Esophagus (tissue), 2 donors: ENCODE measurements at regions not wholly inside any gene's neighbourhood (a gene's known extent, or its start where the extent isn't known, plus 50 kb on each side); places are given as distances from the start of the nearest gene placed in this dataset.

ENCODE experiments used
- H3K27ac ChIP-seq, 2 donors: one replicate each; pipeline ENCODE4 v1.5.1; 2013; ENCODE audit warnings: low read depth in 2 of 2, mild to moderate bottlenecking in 2 of 2, inconsistent platforms in 1 of 2, low read length in 1 of 2, moderate library complexity in 1 of 2
- H3K27me3 ChIP-seq, 2 donors: one replicate each; pipeline ENCODE4 v1.6.1; 2013; ENCODE audit warnings: low read length in 2 of 2, control low read depth in 1 of 2, mild to moderate bottlenecking in 1 of 2; ENCODE audit not compliant: insufficient read depth in 2 of 2, control insufficient read depth in 1 of 2
- H3K36me3 ChIP-seq, 2 donors: one replicate each; pipeline ENCODE4 v1.6.1; 2013; ENCODE audit warnings: low read length in 1 of 2; ENCODE audit not compliant: control insufficient read depth in 2 of 2, insufficient read depth in 2 of 2
- H3K4me1 ChIP-seq, 2 donors: one replicate each; pipeline ENCODE4 v1.6.1; 2013; ENCODE audit warnings: low read length in 1 of 2; ENCODE audit not compliant: control insufficient read depth in 2 of 2, insufficient read depth in 2 of 2
- H3K4me3 ChIP-seq, 2 donors: one replicate each; pipeline ENCODE4 v1.5.1; 2013; ENCODE audit warnings: low read length in 2 of 2, mild to moderate bottlenecking in 2 of 2, low read depth in 1 of 2, moderate library complexity in 1 of 2
- H3K9me3 ChIP-seq, 2 donors: one replicate each; pipeline ENCODE4 v1.6.1; 2013; ENCODE audit warnings: mild to moderate bottlenecking in 2 of 2, low read depth in 1 of 2, low read length in 1 of 2, moderate library complexity in 1 of 2; ENCODE audit not compliant: control insufficient read depth in 2 of 2, insufficient read depth in 1 of 2
- WGBS, 2 donors: extraction: QIAGEN DNeasy Blood & Tissue Kit; methylation state at CpG; one replicate each; pipeline ENCODE4 v1.1.7; 2013; 5-methylcytosine and 5-hydroxymethylcytosine counted together
- donor health status: healthy with polysubstance abuse.
- donor health status: Bipolar disorder and iron deficiency.

DNA sequence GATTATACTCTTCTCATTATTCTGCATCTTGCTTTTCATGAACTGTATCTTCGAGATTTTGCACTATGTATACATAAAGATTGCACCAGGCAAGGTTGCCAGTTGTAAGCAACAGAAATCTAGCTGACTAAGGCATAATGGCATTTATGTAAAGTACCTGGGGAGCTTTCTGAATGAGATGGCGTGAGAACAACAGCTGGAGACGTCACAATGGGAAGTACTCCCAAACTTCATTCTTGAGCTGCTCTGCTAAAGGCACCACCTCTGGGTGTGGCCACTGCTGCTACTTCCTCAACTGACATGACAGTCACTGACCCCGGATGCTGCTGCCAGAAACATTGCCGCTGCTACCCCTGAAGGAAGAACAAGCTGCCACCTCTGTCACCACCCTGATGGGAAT is 220.7 kb downstream of the NOVA1 start:
- no peaks in the 10 kb centered on the region for H3K4me1 ChIP-seq
- no peaks in the 10 kb centered on the region for H3K9me3 ChIP-seq
- no peaks in the 10 kb centered on the region for H3K27me3 ChIP-seq
- H3K36me3 ChIP-seq: no peaks in the 10 kb centered on the region
- no peak overlapping the region for H3K4me3 ChIP-seq
- H3K27ac ChIP-seq: no peak overlapping the region
- WGBS, 2 donors: 49 to 59% methylated on average over 5 of the region's 5 CpGs

DNA sequence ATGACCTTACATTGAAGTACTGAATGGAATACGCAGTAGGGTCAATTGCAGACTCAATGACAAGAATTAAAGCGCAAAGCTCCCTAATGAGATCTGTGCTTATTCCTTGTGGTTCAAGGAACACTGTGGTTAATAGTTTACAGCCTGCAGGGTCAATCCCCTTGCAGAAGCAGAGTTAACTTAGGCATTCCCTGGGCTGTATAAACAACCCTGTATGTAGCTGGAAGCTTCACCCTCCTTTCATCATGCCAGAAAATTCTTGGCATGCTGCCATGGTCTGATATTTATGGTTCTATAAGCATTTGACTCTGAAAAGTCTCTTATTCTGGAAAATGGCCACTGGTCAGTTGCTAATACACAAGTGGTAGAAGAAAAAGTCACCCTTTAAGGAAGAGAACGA is 227.7 kb downstream of the NOVA1 start:
- H3K27ac ChIP-seq: no peak overlapping the region
- H3K4me3 ChIP-seq: no peak overlapping the region
- H3K36me3 ChIP-seq: no peaks in the 10 kb centered on the region
- H3K27me3 ChIP-seq: no peaks in the 10 kb centered on the region
- H3K9me3 ChIP-seq: no peaks in the 10 kb centered on the region
- H3K4me1 ChIP-seq: no peaks in the 10 kb centered on the region
- WGBS, 2 donors: 63 to 69% methylated on average over 3 of the region's 3 CpGs

DNA sequence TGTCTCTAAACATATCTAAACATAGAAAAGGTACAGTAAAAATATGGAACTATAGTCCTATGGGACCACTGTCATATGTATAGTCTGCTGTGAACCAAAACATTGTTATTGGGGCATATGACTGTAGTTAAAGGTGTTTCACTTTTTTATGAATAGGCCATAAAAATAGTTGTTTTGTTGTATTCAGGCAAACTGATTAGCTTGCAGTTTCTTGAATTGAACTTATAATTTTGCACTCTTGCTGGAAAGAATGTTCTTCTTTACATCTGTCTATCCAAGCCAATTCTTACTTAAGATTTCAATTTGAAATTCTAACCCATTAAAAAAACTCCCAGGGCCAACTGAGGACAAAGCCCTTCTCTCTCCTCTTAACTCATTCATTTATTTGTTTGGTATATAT is 234.1 kb downstream of the NOVA1 start:
- H3K27me3 ChIP-seq: no peaks in the 10 kb centered on the region
- H3K4me3 ChIP-seq: no peak overlapping the region
- no peaks in the 10 kb centered on the region for H3K4me1 ChIP-seq
- H3K36me3 ChIP-seq: no peaks in the 10 kb centered on the region
- H3K9me3 ChIP-seq: no peaks in the 10 kb centered on the region
- H3K27ac ChIP-seq: no peak overlapping the region

DNA sequence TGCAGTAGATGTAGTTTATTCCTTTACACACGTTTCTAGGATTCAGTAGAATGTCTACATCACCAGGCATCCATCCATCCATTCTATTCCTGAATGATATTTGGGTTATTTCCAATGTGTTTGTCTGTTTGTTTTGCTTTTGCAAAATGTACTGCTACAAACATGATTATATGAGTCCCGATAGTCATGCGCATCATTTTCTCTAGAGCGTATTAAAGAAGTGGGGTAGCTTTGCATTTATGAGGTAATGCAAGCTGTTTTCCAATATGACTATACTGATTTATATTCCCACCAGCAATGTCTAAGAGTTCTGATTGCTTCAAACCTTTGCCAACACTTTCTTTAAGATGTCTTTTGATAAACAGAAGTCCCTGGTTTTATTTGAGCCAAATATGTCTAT is 253.2 kb downstream of the NOVA1 start:
- Histone ChIP-seq H3K27me3 (no peaks in the 10 kb centered on the region), H3K4me1 (no peaks in the 10 kb centered on the region), H3K36me3 (no peaks in the 10 kb centered on the region), H3K4me3 (no peak overlapping the region), H3K27ac (no peak overlapping the region), H3K9me3 (no peaks in the 10 kb centered on the region)
- 87 to 92% methylated on average over 4 of the region's 4 CpGs for WGBS, 2 donors

DNA sequence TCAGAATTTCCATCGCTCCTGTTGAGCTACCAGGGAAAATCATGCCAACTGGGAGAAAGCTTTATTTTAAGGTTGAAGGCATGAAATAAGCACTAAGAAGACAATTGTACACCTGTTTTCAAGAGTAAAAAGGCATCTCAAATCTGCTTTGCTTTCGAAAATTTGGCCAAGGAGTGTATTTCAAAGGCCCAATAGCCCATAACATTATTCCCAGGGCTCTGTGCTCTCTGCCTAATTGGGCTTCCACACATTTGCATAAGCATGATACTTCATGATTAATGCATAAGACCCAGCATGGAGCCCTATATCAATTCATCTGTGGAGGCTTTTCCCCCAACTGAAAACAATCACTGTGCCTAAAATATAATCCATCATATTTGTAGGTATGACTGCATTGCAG is 258.5 kb downstream of the NOVA1 start:
- 87% methylated on average over 2 of the region's 2 CpGs for WGBS, 2 donors

DNA sequence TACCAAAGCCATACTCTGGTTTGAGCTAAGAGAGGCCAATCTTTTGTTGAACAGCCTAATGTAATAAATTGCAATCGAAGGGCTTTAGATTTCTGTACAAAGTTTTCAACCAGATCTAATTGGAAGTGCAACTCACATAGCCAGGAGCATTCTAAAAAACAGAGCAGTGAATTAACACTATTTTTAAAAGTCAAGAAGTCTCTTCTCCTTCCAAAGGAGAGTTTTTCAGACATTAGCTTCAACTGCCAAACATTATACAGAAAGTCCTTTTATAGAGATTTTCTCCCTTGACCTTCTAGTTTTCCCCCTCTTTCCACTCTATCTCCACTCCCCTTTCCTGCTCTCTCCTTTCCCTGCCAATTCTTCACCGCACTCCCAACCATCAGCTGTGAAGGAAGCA is 259.6 kb downstream of the NOVA1 start:
- Histone ChIP-seq H3K4me3 (no peak overlapping the region), H3K27me3 (no peaks in the 10 kb centered on the region), H3K36me3 (no peaks in the 10 kb centered on the region), H3K27ac (no peak overlapping the region), H3K4me1 (no peaks in the 10 kb centered on the region), H3K9me3 (no peaks in the 10 kb centered on the region)
- 45 to 61% methylated on average over 2 of the region's 2 CpGs for WGBS, 2 donors

More for the DNA sequence above, 258.5 kb downstream of the NOVA1 start:
- no peaks in the 10 kb centered on the region for H3K27me3 ChIP-seq
- H3K27ac ChIP-seq: no peak overlapping the region
- H3K36me3 ChIP-seq: no peaks in the 10 kb centered on the region
- H3K4me3 ChIP-seq: no peak overlapping the region
- H3K4me1 ChIP-seq: no peaks in the 10 kb centered on the region
- no peaks in the 10 kb centered on the region for H3K9me3 ChIP-seq

DNA sequence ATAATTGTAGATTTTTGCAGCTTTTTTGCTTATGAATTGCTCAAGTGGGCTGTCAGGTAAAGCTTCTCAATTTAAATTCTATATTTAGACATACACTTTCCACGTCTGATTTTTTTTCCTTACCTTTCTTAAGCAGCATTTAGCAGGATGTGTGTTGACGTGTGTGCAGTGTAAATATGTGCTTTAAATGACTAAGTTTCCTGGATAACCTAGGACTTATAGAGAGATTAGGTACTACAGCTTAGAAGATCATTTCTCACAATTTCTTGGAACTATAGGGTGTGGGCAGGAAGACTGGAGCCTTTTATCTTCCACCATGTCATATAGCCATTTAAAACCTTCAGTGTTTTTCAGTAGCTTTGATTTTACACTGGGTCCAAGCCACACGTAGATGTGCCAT is 263.5 kb downstream of the NOVA1 start:
- Histone ChIP-seq H3K36me3 (no peaks in the 10 kb centered on the region), H3K27ac (no peak overlapping the region), H3K4me1 (no peaks in the 10 kb centered on the region), H3K9me3 (no peaks in the 10 kb centered on the region), H3K27me3 (no peaks in the 10 kb centered on the region), H3K4me3 (no peak overlapping the region)
- WGBS, 2 donors: 43 to 53% methylated on average over 3 of the region's 3 CpGs

DNA sequence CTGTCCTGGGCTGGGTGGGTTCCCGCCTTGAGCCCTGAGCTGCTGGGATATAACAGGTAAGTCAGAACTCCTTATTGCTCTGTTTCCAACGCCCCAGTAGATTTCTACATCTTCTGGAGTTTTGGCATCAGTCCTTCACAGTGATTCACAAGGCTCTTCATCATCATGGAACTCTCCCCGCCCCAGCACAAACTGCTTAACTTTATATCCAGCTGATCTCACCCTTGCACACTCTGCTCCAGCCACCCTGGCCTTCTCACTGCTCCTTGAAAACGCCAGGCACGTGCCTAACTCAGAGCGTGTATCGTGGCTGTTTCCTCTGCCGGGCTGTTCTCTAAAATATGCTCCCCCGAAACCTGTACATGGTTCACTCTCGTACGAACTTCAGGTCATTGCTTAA is 264.9 kb downstream of the NOVA1 start:
- WGBS, 2 donors: 64 to 74% methylated on average over 10 to 11 of the region's 11 CpGs
- Histone ChIP-seq H3K27ac (peak overlapping the region in 1 of 2 donors; percentile 52), H3K36me3 (no peaks in the 10 kb centered on the region), H3K4me3 (no peak overlapping the region), H3K27me3 (no peaks in the 10 kb centered on the region), H3K4me1 (no peaks in the 10 kb centered on the region), H3K9me3 (no peaks in the 10 kb centered on the region)

DNA sequence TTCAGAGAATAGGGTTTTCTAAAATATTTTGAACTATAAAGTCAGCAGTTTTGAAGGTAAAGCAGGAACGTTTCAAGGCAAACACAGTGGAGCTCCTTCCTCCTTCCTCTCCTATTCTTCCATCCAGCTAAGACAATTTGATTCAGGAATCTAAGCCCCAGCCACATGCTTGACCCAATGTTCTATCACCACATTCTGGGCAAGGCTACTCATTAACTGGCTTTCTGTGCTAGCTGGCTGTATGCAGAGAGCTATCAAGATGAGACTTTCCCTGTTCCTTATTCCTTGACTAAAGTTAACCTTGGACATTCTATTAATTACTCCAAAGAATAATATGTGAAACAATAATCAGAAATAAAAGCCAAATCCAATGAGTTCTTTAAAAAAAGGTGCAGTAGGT is 266.9 kb downstream of the NOVA1 start:
- no peak overlapping the region for H3K27ac ChIP-seq
- no peaks in the 10 kb centered on the region for H3K4me1 ChIP-seq
- H3K36me3 ChIP-seq: no peaks in the 10 kb centered on the region
- H3K4me3 ChIP-seq: no peak overlapping the region
- H3K9me3 ChIP-seq: no peaks in the 10 kb centered on the region
- no peaks in the 10 kb centered on the region for H3K27me3 ChIP-seq
- WGBS, 2 donors: 38 to 57% methylated on average over 1 of the region's 1 CpG

DNA sequence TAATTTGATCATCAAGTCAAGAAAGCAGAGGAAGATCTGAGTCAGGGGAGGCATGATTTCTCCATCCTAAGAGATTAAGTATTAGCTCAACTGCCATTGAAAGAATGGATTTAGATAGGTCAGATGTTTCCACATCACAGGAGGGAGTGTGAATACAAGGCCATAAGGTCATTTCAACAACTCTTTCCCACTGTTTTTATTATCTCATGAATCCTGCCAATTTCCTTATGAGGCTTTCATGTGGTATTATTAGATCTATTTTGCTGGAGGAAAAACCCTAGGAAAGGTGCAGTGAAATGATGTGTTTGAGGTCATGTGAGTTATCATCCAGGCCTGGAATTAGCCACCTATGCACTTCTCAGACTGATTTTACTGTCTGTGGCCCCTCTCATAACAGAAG is 269.0 kb downstream of the NOVA1 start:
- Histone ChIP-seq H3K27me3 (no peaks in the 10 kb centered on the region), H3K4me1 (no peaks in the 10 kb centered on the region), H3K36me3 (no peaks in the 10 kb centered on the region), H3K9me3 (no peaks in the 10 kb centered on the region), H3K4me3 (no peak overlapping the region), H3K27ac (no peak overlapping the region)
